Ramos (cell line): ENCODE measurements at regions not wholly inside any gene's neighbourhood (a gene's known extent, or its start where the extent isn't known, plus 50 kb on each side); places are given as distances from the start of the nearest gene placed in this dataset.
"Not testable (repeated sequence)": the region's sequence is repeated elsewhere in the genome, so short reads cannot be mapped to it uniquely, and the experiment has no call there.

Source experiments
- in situ Hi-C: fragments of 300-500 bp; cut with MboI; formaldehyde crosslinking; loops from one replicate; pipeline ENCODE4 v1.14.3; 2022; ENCODE audit warnings: low sequenced_read_pairs; ENCODE audit not compliant: unreplicated experiment

DNA sequence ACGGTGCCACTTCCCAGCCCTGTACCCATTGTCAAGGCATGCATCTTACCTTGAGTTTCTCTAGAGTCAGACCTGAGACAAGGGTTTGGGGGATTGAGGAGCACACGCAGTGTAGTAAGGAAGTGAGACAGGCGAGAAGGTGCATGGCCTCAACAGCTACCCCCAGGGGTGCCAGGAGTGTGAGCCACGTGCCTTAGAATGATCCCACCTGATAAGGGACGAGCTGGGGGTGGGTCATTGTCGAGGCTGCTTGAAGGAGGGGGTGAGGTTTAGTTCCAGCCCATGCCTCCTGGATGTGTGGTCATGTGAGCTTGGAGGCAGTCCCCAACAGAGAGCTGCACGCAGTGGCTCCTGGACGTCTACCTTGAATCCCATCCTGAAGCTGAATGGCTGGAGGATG, 320.5 kb downstream of the VRK1 start:
- in situ Hi-C loops: no loop called here

DNA sequence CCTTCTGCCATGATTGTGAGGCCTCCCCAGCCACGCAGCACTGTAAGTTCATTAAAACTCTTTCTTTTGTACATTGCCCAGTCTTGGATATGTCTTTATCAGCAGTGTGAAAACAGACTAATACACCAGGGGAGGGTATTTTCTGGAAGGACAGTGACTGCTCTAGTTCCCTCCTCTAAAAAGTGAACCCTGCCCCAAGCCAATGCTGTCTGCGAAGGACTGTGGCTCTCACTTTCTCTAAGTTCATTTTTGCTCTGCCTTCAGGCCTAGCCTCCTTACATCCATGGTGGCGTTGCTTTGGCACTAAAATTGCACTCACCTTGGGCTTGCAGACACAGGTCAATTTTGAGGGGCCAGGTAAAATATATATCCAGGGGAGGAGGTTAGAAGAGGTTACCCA, 323.0 kb downstream of the VRK1 start:
- in situ Hi-C loops: no loop called here

DNA sequence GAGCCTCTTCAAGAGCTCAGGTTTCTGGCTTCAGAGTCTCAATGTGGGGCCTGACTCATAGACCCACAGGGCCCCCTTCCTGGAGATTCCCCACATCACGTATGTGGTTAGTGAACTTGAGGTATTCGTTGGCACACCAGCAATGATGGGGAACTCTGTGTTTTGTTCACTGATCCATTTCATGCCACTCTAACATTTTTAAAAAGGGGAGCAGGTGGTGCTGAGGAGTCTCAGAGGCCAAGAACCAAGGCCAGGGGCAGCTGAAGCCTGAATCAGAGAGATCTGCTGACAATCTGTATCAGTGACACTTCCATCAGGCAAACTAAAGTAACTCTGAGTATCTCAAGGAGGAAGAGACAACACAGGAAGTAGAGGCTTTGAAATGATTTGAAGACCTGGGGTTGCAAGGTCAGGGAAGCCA, 323.4 kb downstream of the VRK1 start:
- in situ Hi-C loops: no loop called here

DNA sequence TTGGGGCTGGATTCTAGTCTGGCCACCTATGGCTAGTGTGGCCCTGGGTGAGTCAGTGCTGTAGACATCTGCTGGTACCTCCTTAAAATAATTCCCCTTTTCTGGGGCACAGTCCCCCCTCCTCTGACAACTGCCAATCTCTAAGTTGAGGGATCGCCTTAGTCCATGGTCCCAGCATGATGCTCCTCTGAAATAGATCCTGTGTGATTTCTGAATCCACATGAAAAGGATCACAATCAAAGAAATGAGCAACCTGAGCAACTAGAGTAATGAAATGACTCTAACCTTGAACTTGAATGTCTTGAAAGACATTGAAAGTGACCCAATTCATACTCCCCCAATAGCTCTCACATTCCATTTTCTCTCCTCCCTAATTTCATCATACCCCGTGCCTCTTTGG, 332.5 kb downstream of the VRK1 start:
- in situ Hi-C loops: no loop called here

DNA sequence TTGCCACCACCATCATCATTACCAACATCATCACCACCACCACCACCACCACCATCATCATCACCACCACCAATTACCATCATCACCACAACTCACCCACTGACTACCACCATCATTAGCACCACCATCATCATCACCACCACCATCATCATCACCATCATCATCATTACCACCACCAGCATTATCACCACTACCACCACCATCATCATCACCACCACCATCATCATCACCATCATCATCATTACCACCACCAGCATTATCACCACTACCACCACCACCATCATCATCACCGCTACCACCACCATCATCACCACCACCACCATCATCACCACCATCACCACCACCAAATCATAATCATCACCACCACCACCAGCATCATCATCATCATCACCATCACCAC, 338.7 kb downstream of the VRK1 start:
- in situ Hi-C loops: not testable (repeated sequence)

DNA sequence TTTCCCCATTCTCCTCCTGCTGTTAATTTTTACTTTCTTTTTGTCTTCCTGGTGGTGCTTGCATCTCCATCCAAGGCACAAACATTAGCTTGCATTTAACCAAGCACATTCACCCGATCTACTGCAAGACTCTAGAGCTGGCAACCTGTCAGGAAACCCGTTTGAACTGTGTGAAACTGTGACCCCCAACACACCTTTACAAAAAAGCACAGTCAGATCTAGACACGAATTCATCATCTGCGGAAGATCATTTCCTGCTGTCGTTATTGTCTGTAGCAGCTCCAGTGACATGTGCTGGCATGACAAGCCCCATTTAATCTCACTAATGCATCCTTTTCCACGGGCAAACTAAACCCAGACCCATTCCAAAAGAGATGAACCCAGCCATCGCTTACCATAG, 340.5 kb downstream of the VRK1 start:
- in situ Hi-C loops: no loop called here

DNA sequence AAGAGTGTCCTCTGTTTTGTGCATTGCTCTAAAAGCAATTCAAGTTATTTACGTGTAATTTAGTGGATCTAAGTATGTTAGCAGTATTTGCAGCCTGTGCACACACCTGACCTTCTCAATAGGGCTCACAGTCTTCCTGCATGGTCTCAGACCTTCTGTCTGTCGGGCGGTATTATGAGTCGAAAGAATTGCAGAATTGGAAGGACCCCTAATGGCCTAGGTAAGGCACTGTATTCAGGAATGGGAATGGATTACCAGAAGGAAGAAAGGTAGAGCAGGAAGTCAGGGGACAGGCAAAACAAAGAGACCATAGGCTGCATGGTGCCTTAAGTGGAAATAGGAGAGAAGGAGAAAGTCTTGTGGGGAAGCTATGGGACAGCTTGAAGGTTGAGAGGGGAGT, 341.6 kb downstream of the VRK1 start:
- in situ Hi-C loops: no loop called here

DNA sequence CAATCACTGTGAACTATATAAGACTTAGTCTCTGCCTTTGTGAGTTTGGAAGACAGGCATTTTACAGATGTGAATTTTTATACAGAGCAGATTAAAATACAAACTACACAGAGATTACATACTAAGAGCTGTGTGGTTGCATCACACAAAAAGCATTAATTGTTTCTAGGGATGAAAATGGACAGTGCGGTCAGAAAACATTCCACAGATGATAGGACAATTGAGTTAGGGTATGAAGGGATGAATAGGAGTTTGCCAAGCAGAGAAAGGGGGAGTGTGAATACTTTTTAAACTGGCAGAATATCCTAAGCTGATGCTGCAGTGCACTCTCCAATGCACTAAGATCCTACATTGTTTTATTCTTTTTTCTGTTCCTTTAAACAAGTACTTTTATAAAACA, 345.8 kb downstream of the VRK1 start:
- in situ Hi-C loops: no loop called here

DNA sequence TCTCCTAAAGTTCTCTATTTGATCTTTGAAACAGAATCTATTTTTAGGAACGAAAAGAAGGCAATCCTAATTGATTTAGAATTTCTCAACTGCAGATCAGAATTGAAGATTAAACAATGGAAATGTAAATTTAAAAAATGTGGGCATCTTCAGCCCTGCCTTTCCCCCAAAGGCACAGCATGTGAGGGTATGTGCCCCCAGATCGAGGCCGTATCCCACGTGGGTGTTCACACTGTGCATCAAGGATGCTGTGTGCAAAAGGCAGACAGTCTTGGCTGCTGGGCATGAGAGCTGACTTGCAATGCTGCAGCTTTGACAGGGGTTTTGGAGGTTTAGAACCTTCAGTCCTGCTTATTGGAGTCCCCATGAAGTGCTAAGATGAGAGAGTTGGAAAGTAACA, 346.3 kb downstream of the VRK1 start:
- in situ Hi-C loops: no loop called here

DNA sequence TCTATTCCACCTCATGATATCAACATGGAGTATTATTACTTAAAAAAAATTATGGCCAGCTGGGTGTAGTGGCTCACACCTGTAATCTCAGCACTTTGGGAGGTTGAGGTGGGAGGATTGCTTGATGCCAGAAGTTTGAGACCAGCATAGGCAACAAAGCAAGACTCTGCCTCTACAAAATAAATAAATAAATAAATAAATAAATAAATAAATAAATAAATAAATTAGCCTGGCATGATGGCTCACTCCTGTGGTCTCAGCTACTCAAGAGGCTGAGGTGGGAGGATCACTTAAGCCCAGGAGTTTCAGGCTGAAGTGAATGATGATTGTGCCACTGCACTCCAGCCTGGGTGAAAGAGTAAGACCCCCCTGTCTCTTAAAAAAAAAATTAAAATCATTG, 350.8 kb downstream of the VRK1 start:
- in situ Hi-C loops: not testable (repeated sequence)

DNA sequence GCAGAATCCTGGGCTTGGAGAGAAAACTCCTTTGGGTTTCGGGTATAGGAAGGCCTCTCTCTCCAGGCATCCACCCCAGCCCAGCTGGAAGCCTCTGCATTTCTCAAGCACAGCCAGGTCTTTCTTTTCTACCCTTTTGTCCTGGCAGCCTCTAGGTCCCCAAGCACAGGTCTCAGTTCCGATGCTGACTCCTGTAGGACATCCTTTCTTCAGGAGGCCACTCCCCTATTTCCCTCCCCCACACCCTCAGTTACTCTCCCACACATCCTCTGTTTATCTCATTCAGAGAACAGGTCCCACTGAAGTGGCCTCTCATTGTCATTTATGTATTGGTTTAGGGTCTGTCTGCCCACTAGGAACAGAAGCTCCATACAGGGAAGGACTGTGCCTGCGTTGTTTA, 352.6 kb downstream of the VRK1 start:
- in situ Hi-C loops: no loop called here

DNA sequence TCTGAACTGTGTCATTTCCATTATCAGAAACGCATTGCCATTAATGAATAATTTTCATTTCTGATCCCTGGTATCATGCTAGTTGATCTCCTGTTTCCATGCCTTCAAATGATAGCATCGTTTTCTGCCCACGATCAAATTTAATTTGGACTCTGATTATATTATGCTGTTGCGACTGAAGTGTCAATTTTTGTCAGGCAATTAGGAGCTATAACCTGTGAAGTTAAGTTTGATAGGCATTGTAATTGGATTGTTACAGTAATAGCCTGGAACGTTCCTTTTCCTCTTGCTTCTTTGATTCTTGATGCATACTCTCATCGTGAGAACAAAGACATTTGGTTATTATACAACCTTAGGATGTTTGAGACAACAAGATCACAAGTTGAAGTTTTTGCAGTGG, 356.3 kb downstream of the VRK1 start:
- in situ Hi-C loops: no loop called here

DNA sequence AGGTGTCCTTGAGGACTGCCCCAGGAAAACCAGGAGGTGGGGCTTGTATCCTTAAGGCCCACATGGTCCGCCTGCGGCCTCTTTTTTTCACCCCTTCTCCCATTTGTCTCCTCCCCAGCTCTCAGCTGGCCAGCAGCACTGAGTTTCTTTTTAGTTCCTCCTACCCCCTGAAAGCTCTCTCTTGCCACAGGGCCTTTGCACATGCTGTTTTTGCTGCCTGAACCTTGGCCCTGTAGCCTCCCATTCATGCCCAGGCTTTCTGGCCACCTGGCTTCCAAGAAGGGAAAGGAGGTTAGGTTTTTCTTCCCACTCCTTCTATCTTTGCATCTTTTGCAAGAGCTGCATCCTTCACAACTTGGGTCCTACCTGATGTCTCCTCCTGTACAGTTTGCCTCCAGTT, 358.1 kb downstream of the VRK1 start:
- in situ Hi-C loops: no loop called here

DNA sequence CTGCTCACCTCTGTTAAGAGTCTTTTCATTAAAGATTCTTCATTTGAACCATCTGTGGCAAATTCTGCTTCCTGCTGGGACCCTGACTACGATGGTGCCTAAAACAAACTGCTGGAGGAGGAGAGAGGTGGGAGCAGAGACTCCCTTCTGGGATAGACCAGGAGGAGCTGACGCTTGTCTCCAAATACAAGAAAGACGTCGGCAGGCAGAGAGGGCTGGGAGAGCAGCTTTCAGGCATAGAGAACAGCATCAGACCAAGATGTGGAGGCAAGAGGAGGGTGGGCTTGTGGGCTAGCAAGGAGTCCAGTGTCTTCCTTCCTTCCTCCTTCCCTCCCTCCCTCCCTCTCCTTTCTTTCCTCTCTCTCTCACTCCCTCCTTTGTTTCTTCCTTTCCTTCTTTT, 358.6 kb downstream of the VRK1 start:
- in situ Hi-C loops: no loop called here

DNA sequence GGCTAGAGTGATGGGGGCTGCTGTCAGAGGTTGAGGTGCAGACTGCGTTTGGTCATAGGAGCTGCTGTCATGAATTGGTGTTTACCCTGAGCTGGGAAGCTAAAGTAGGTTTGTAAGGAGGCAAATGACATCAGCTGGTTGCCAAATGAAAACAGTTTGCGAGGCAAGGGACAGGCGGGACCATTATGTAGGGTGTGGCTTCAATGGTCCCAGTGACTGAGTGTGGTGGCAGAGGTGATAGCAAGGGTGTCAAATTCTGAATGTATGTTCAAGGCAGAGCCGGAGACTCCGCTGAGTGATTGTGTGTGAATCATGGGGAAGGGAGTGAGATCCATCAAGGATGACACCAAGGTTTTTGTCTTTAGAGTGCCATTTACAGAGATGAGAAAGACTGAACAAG, 359.5 kb downstream of the VRK1 start:
- in situ Hi-C loops: no loop called here

DNA sequence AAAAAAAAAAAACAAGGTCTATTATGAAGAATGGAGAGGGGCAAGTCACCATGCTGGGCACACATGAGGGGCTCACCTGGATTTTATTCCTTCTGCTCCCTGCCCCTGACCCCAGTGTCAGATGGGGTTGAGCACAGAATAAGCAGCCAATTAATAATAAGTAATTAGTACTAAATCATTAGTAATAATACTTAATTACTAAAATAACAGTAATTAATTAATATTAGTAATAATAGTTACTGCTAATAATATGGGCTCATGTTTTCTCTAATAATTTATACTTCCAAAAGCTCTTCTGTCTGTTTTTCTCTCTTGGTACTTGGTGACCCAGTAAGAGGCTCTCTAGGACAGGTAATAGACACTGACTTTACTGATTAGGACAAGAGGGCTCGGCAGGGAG, 360.9 kb downstream of the VRK1 start:
- in situ Hi-C loops: no loop called here

DNA sequence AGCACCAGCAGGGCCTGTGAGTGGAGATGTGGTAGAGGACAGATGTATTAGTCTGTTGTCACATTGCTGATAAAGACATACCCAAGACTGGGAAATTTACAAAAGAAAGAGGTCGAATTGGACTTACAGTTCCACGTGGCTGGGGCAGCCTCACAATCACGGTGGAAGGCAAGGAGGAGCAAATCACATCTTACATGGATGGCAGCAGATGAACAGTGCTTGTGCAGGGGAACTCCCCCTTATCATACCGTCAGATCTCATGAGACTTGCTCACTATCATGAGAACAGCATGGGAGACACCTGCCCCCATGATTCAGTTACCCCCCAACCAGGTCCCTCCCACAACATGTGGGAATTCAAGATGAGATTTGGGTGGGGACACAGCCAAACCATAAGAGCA, 361.9 kb downstream of the VRK1 start:
- in situ Hi-C loops: no loop called here

DNA sequence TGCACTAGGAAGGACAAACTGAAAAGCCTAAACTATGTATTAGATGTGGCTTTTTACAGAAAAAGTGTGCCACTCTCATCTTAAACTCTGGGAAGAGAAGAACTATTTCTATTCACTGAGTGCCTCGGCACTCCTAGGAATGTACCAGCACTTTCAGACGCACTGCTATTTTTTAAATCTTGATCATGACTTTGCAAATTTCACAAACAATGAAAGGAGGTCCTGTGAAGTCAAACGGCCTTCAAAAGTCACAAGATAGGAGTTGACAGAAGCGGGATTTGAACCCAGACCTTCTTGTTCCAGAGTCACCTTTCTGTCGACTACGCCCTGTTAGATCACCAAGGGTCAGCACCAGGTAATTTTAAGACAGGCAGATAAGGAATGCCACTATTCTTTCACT, 365.4 kb downstream of the VRK1 start:
- in situ Hi-C loops: no loop called here

DNA sequence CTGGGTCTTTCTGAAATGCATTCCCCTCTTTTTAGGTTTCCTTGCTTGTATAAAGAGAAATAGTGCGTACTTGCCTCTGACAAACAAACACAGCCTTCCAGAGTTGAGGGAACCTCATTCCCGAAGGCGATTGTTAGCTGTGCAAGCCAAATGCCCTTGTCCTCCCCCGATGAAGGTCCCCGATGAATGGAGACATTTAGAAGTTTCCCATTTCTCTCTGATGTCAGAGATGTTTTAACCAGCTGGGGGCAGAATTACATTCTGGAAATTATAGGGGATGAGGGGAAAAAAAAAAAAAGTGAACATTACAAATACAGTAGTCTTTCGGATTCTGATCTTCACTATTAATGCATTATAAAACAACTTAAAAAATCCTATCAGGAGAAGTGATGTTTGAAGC, 366.8 kb downstream of the VRK1 start:
- in situ Hi-C loops: no loop called here

DNA sequence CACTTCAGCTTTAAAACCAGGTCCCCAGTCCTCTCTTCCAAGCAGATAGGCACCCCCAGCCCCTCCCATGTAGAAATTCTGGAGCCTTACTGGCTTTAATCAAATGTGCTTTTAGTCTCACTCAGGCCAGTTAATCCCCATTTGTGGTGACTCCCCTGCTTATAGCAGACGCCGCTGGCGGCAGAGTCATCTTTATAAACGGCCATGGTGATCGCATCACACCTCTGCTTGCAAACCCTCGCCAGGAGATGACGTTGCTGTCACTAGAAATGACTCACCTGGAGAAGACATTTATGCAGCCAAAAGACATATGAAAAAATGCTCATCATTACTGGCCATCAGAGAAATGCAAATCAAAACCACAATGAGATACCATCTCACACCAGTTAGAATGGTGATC, 369.3 kb downstream of the VRK1 start:
- in situ Hi-C loops: no loop called here

DNA sequence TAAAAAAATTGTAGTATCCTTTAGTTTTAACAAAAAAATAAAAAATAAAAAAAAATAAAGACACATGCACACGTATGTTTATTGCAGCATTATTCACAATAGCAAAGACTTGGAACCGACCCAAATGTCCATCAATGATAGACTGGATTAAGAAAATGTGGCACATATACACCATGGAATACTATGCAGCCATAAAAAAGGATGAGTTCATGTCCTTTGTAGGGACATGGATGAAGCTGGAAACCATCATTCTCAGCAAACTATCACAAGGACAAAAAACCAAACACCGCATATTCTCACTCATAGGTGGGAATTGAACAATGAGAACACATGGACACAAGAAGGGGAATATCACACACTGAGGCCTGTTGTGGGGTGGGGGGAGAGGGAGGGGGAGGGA, 370.4 kb downstream of the VRK1 start:
- in situ Hi-C loops: not testable (repeated sequence)

DNA sequence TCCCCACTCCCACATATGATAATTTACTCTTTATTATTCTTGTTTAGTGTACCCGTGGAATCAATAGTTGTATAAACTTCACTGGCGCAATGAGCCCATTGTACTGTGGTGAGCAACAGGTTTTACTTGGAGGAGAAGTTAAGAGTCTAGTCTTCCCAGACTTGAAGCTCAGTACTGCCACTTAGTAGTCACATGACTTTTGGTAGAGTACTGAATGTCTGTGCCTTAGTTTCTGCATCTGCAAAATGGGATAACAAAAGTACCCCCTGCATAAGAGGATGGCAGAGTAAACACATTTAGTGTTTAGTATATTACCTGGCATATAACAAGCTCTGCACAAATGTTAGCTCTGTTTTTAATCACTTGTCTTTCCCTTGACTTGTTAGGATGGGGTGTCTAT, 375.5 kb downstream of the VRK1 start:
- in situ Hi-C loops: no loop called here

DNA sequence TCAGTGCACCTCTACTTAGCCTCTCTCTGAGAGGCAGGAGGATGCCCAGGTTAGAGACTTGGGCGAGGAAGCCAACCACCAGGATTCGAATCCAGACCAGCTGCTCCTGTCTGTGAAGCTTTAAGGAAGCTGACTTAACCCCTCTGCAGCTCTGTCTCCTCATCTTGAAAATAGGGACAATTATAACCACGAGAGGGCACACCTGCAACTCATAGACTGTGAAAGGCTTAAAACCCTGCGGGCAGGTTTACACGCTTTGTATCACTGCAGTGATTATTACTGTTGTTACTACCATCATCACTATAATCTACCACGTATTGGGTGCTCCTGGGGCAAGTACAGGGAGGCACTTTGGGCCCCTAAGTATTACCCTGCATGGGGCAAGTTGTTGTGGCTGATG, 379.8 kb downstream of the VRK1 start:
- in situ Hi-C loops: no loop called here
